Prostate gland (tissue), 2 donors: ENCODE measurements at regions not wholly inside any gene's neighbourhood (a gene's known extent, or its start where the extent isn't known, plus 50 kb on each side); places are given as distances from the start of the nearest gene placed in this dataset.

Experiments used
- POLR2A ChIP-seq: fragments of 450-650 bp; IDR thresholded peaks from one replicate; pipeline ENCODE4 v1.6.1; 2016; ENCODE audit warnings: antibody characterized with exemption, mild to moderate bottlenecking
- TF ChIP-seq, protein P1 (sequence below), 4 experiments: fragments of 200-600 bp in 2 of 4; fragments of 450-650 bp in 2 of 4; sonication (generic) in 2 of 4; IDR thresholded peaks; 1 replicate in 3 of 4; 2 replicates in 1 of 4; pipeline ENCODE4 v1.5.1; 2016 to 2019; ENCODE audit warnings: antibody characterized with exemption in 4 of 4, mild to moderate bottlenecking in 2 of 4, moderate library complexity in 2 of 4

DNA sequence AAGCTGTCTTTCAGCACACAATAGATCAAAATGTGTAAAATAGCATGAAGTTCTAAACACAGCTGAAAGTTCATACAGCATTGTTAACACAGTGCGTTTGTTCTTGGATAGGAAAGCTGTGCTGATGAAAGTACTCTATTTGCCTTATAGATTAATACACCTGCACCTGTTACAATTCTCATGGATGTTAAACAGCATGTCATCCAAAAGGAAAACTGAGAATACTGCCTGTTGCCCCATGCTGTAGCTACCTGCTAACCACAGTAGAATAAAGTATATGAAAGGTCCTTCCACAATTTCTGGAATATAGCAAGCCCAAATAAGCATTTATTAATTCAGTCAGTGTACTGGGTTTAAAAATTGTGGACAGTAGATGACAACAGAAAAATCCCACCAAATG lies 166.7 kb upstream of the DTNA start:
- TF ChIP-seq, protein P1, sequence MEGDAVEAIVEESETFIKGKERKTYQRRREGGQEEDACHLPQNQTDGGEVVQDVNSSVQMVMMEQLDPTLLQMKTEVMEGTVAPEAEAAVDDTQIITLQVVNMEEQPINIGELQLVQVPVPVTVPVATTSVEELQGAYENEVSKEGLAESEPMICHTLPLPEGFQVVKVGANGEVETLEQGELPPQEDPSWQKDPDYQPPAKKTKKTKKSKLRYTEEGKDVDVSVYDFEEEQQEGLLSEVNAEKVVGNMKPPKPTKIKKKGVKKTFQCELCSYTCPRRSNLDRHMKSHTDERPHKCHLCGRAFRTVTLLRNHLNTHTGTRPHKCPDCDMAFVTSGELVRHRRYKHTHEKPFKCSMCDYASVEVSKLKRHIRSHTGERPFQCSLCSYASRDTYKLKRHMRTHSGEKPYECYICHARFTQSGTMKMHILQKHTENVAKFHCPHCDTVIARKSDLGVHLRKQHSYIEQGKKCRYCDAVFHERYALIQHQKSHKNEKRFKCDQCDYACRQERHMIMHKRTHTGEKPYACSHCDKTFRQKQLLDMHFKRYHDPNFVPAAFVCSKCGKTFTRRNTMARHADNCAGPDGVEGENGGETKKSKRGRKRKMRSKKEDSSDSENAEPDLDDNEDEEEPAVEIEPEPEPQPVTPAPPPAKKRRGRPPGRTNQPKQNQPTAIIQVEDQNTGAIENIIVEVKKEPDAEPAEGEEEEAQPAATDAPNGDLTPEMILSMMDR (IDR thresholded peaks at IDR 0.05) = no peak
- TF ChIP-seq POLR2A = no peak
